HL-60 (cell line): ENCODE measurements at regions not wholly inside any gene's neighbourhood (a gene's known extent, or its start where the extent isn't known, plus 50 kb on each side); places are given as distances from the start of the nearest gene placed in this dataset.

Experiments
- CTCF ChIP-seq: IDR thresholded peaks from one replicate; pipeline ENCODE4 v1.5.1; 2011; ENCODE audit warnings: low read length, control low read depth, inconsistent platforms; ENCODE audit not compliant: insufficient read depth
- POLR2AphosphoS5 ChIP-seq: IDR thresholded peaks from 2 replicates; pipeline ENCODE4 v1.6.1; 2012; ENCODE audit warnings: low read depth
- REST ChIP-seq: IDR thresholded peaks from 2 replicates; pipeline ENCODE4 v1.6.1; 2012; ENCODE audit warnings: low read depth; ENCODE audit not compliant: insufficient replicate concordance

GRCh38 chr11:21807350-21807749 is 385.5 kb upstream of the ANO5 start:
- TF ChIP-seq CTCF (no peak), REST (no peak), POLR2AphosphoS5 (no peak)
